Brain pericyte (primary cell): ENCODE measurements at regions not wholly inside any gene's neighbourhood (a gene's known extent, or its start where the extent isn't known, plus 50 kb on each side); places are given as distances from the start of the nearest gene placed in this dataset.

Source experiments
- DNase-seq: peaks from one replicate; pipeline ENCODE4 v3.0.0-alpha.2; 2012; ENCODE audit warnings: low read depth, low spot score

- DNase-seq, result no peak
These were observed 391.7 kb upstream of the SALL3 start for GRCh38 chr18:78587626-78588600.

GRCh38 chr18:78589916-78590437, 389.6 kb upstream of the SALL3 start:
- DNase-seq, result no peak

GRCh38 chr18:78595453-78595852, 384.2 kb upstream of the SALL3 start:
- no peak for DNase-seq

GRCh38 chr18:78595924-78596573, 383.6 kb upstream of the SALL3 start:
- no peak for DNase-seq

- no peak for DNase-seq
These were observed 382.7 kb upstream of the SALL3 start for GRCh38 chr18:78596794-78597345.

- no peak for DNase-seq
These were observed 378.3 kb upstream of the SALL3 start for GRCh38 chr18:78601349-78601748.

- no peak for DNase-seq
These were observed 377.7 kb upstream of the SALL3 start for GRCh38 chr18:78601923-78602322.

- DNase-seq, result no peak
These were observed 377.2 kb upstream of the SALL3 start for GRCh38 chr18:78602430-78602829.

GRCh38 chr18:78603102-78603983, 376.3 kb upstream of the SALL3 start:
- DNase-seq, result no peak

GRCh38 chr18:78605255-78605654, 374.4 kb upstream of the SALL3 start:
- no peak for DNase-seq

GRCh38 chr18:78607221-78607620, 372.4 kb upstream of the SALL3 start:
- no peak for DNase-seq

GRCh38 chr18:78607784-78608183, 371.8 kb upstream of the SALL3 start:
- DNase-seq, result no peak

GRCh38 chr18:78610179-78610578, 369.4 kb upstream of the SALL3 start:
- no peak for DNase-seq

GRCh38 chr18:78611201-78611800, 368.3 kb upstream of the SALL3 start:
- DNase-seq, result no peak

GRCh38 chr18:78611869-78612268, 367.7 kb upstream of the SALL3 start:
- DNase-seq, result no peak

GRCh38 chr18:78612318-78612717, 367.3 kb upstream of the SALL3 start:
- no peak for DNase-seq

- DNase-seq, result no peak
These were observed 366.8 kb upstream of the SALL3 start for GRCh38 chr18:78612801-78613200.

GRCh38 chr18:78618726-78619125, 360.9 kb upstream of the SALL3 start:
- DNase-seq, result no peak

- no peak for DNase-seq
These were observed 359.8 kb upstream of the SALL3 start for GRCh38 chr18:78619854-78620253.

- DNase-seq, result no peak
These were observed 359.3 kb upstream of the SALL3 start for GRCh38 chr18:78620326-78620725.
